Heart left ventricle (tissue), 16 donors: ENCODE measurements at regions not wholly inside any gene's neighbourhood (a gene's known extent, or its start where the extent isn't known, plus 50 kb on each side); places are given as distances from the start of the nearest gene placed in this dataset.

Source experiments
- ATAC-seq, 4 donors: fragments of 200-7000 bp; cut with Tn5 transposase; one replicate each; pipeline ENCODE4 v1.9.1; 2020 to 2022; ENCODE audit warnings: moderate library complexity in 4 of 4, mild to moderate bottlenecking in 3 of 4, moderate number of reproducible peaks in 1 of 4
- DNase-seq, 5 donors: peaks; one replicate each; pipeline ENCODE4 v3.0.0-alpha.2; 2020
- H3K27ac ChIP-seq, 12 donors: fragments of 200-600 bp; sonication (generic) in 4 of 12; one replicate each; pipeline versions ENCODE4 v1.5.0 to v1.8.0; 2016 to 2022; ENCODE audit warnings: mild to moderate bottlenecking in 2 of 12
- H3K27me3 ChIP-seq, 9 donors: fragments of 200-600 bp; sonication (generic) in 2 of 9; one replicate each; pipeline versions ENCODE4 v1.5.1 to v1.8.0; 2016 to 2022; ENCODE audit warnings: mild to moderate bottlenecking in 3 of 9
- H3K36me3 ChIP-seq, 9 donors: fragments of 200-600 bp; sonication (generic) in 2 of 9; one replicate each; pipeline versions ENCODE4 v1.5.0 to v1.8.0; 2018 to 2022; ENCODE audit warnings: mild to moderate bottlenecking in 2 of 9
- H3K4me1 ChIP-seq, 12 donors: fragments of 200-600 bp; sonication (generic) in 4 of 12; one replicate each; pipeline versions ENCODE4 v1.5.0 to v1.8.0; 2016 to 2022; ENCODE audit warnings: mild to moderate bottlenecking in 3 of 12
- H3K4me3 ChIP-seq, 12 donors: fragments of 200-600 bp; sonication (generic) in 4 of 12; one replicate each; pipeline versions ENCODE4 v1.5.0 to v1.8.0; 2017 to 2022; ENCODE audit warnings: mild to moderate bottlenecking in 9 of 12, moderate library complexity in 4 of 12
- H3K9me3 ChIP-seq, 12 donors: fragments of 200-600 bp; sonication (generic) in 4 of 12; one replicate each; pipeline versions ENCODE4 v1.5.0 to v1.8.0; 2016 to 2022; ENCODE audit warnings: mild to moderate bottlenecking in 1 of 12
- CTCF ChIP-seq, 12 donors: fragments of 200-600 bp; sonication (generic) in 4 of 12; IDR thresholded peaks; one replicate each; pipeline versions ENCODE4 v1.5.0 to v1.8.0; 2018 to 2022; ENCODE audit warnings: antibody characterized with exemption in 12 of 12, mild to moderate bottlenecking in 5 of 12
- POLR2A ChIP-seq, 2 donors: fragments of 450-650 bp; IDR thresholded peaks; one replicate each; pipeline ENCODE4 v1.6.1; 2017; ENCODE audit warnings: antibody characterized with exemption in 2 of 2, mild to moderate bottlenecking in 2 of 2, moderate library complexity in 2 of 2
- WGBS, 4 donors: extraction: QIAGEN DNeasy Blood & Tissue Kit in 2 of 4; methylation state at CpG; one replicate each; pipeline versions ENCODE4 v1.1.5 to v1.1.7; 2013 to 2018; 5-methylcytosine and 5-hydroxymethylcytosine counted together
- intact Hi-C, 10 donors: fragments of 100-400 bp; cut with DNase I; formaldehyde crosslinking; loops; one replicate each; pipeline versions ENCODE4 v1.11.1 to v1.14.2; 2022
- donor health status: ischemic (EF 13 %, LVEDD 7.1; RV severe dilation, severe dysfunction).
- donor health status: healthy with polysubstance abuse.
- donor health status: DM: no; HTN: yes; CAD: no.
- donor health status: DM: no; HTN: no; CAD: no.
- donor health status: ischemic (EF 25% LVEDD 6.9; RV normal size, moderate dysfunction).
- donor health status: ischemic (EF 25% LVEDD 5.7; RV mildly dilated, moderate dysfunction).
- donor health status: healthy.
- donor health status: DM: yes; HTN: yes; CAD: no.
- donor health status: ischemic (EF 35%, LVEDD 5.7; RV mildly dilated, moderate dysfunction).
- donor health status: nonischemic (EF 11% LVEDD 7.7; RV severe dilation, severe dysfunction).
- donor health status: DM: yes; HTN: yes; CAD: no.
- donor health status: PGD.
- donor health status: ischemic (EF 29% LVEDD 5.4; RV normal size, mild dysfunction).
- donor health status: nonischemic (EF 23%, LVEDD 6.1; RV moderate dilation, normal function).

DNA sequence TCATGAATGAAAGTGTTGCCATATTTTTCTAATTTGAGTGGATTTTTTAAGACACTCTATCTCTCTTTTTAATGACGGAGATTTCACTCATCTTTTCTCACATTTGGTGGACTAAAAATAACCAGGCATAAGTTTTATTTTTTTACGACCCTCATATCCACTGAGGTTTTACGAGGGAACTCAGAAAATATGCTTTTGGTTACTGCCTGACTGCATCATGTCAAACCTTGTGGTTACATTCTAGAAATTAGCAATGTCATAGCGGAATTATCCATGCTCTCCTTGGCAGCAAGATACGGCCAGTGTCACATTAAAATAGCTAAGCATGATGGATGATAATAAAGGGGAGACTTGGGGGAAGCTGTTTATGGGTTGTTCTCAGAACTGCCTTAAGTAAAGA lies 428.6 kb upstream of the FSHR start:
- no peak for DNase-seq
- peaks cover 0 to 6% (median 0%) of the 10 kb centered on the region in 12 donors for H3K4me1 ChIP-seq
- ATAC-seq = no peak
- no peak for TF ChIP-seq POLR2A (IDR thresholded peaks at IDR 0.05)
- no peak for TF ChIP-seq CTCF (IDR thresholded peaks at IDR 0.05)
- intact Hi-C loops = no loop called here
- 31 to 55% (median 40%) methylated on average over 5 of the region's 5 CpGs for WGBS, 4 donors
- H3K9me3 ChIP-seq = no peaks in the 10 kb centered on the region
- no peak overlapping the region for H3K4me3 ChIP-seq
- H3K36me3 ChIP-seq = no peaks in the 10 kb centered on the region
- no peaks in the 10 kb centered on the region for H3K27me3 ChIP-seq
- H3K27ac ChIP-seq = no peak overlapping the region

DNA sequence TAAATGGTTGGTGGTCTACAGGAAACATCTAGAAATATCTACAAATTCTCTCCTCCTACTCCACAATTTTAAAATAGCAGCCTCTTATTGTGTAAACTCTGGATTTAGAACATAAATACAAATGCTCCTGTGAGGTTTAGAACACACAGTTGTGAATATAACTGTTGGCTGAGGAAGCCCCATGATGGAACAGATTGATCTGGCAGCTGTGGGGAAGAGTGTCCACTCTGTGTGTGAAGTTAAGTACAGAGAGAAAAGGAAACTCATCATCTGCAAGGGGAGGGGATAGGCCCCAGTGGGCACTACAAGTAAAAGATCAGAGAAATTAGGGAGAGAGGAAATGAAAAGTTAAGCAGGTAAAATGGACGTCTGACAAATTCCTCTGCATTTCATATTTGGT lies 422.7 kb upstream of the FSHR start:
- Histone ChIP-seq H3K9me3 (peaks cover 0 to 2% (median 0%) of the 10 kb centered on the region in 12 donors), H3K27me3 (no peaks in the 10 kb centered on the region), H3K4me1 (no peaks in the 10 kb centered on the region), H3K36me3 (no peaks in the 10 kb centered on the region), H3K4me3 (no peak overlapping the region), H3K27ac (no peak overlapping the region)
- no peak for TF ChIP-seq CTCF (IDR thresholded peaks at IDR 0.05)
- intact Hi-C loops = no loop called here
- 38 to 52% (median 48%) methylated on average over 1 of the region's 1 CpG for WGBS, 4 donors
- ATAC-seq (no peak), DNase-seq (no peak)

DNA sequence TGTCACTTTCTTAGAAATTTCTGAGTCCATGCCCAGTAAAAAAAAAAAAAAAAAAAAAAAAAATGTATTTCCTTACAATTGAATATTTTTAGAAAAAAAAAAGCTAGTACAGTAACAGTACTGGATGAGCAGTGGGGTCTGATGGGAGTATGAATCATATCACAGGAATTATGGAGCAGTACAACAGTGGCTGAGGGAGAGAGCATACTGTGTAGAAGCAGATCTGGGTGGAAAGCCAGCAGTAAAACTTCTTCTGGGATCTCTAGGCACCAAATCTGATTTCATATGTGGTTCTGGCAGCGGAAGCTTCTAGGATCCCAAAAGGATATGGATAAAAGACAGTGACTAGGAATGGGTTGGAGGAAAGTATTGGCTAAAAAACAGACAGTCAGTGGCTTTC lies 414.9 kb upstream of the FSHR start:
- Histone ChIP-seq H3K27me3 (no peaks in the 10 kb centered on the region), H3K9me3 (peaks cover 0 to 2% (median 0%) of the 10 kb centered on the region in 12 donors), H3K36me3 (no peaks in the 10 kb centered on the region), H3K27ac (no peak overlapping the region), H3K4me1 (no peaks in the 10 kb centered on the region), H3K4me3 (no peak overlapping the region)
- ATAC-seq (no peak), DNase-seq (no peak)
- intact Hi-C loops = no loop called here
- 45 to 79% (median 68%) methylated on average over 1 of the region's 1 CpG for WGBS, 4 donors
- TF ChIP-seq POLR2A (IDR thresholded peaks at IDR 0.05) (no peak), CTCF (IDR thresholded peaks at IDR 0.05) (no peak)

DNA sequence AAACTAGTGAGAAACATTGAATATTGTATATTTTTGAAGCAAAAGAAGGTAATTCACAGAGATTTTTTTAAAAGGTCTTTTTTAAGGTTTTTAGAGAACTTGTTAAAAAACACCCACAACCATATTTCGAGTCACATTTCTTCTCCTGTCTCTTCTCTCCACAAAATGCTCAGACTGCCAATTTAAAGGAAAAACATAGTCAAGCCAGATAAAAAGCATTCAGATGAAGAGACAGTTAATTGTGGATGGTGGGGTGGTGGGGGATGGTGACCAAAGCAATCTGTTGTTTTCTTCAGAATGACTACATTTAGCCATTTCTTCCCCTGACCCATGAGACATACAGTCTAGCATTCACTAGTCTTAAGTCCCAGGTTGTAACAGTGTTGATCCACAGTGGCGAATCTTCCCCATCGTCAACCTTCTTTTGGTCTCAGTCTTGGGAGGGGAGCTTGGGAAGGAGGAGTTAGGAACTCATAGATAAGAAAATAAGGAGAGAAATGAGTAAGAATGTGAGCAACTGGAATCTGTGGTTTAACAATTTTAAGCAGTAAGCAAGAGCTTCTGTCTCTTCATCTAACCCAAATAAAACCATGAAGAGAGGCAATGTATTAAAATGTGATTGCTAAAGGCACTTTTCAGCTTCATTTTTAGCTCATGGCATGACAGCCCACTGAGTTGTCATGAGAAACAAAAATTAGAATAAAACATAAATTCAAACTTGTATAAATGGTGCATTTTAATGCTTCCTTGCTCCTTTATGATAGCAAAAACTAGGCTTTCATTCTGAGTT lies 413.7 kb upstream of the FSHR start:
- Histone ChIP-seq H3K9me3 (peaks cover 0 to 2% (median 0%) of the 10 kb centered on the region in 12 donors), H3K27ac (no peak overlapping the region), H3K4me1 (no peaks in the 10 kb centered on the region), H3K36me3 (no peaks in the 10 kb centered on the region), H3K4me3 (no peak overlapping the region), H3K27me3 (no peaks in the 10 kb centered on the region)
- TF ChIP-seq CTCF (IDR thresholded peaks at IDR 0.05) (no peak), POLR2A (IDR thresholded peaks at IDR 0.05) (no peak)
- intact Hi-C loops = no loop called here
- ATAC-seq (no peak), DNase-seq (no peak)
- 63 to 80% (median 71%) methylated on average over 3 of the region's 3 CpGs for WGBS, 4 donors
